Immature natural killer cell (primary cell): ENCODE measurements at regions not wholly inside any gene's neighbourhood (a gene's known extent, or its start where the extent isn't known, plus 50 kb on each side); places are given as distances from the start of the nearest gene placed in this dataset.

Source experiments
- DNase-seq, 3 donors: peaks; one replicate each; pipeline ENCODE4 v3.0.0; 2022; ENCODE audit warnings: mixed read lengths in 1 of 3
- H3K27ac Mint-ChIP-seq, 6 donors: one replicate each; pipeline ENCODE4 v1.8.0; 2020; ENCODE audit warnings: mixed read lengths in 6 of 6, mild to moderate bottlenecking in 5 of 6, inconsistent platforms in 4 of 6, moderate library complexity in 3 of 6
- H3K27me3 Mint-ChIP-seq, 3 donors: one replicate each; pipeline ENCODE4 v1.8.0; 2020 to 2021; ENCODE audit warnings: low read depth in 3 of 3, mild to moderate bottlenecking in 3 of 3, mixed read lengths in 3 of 3, moderate library complexity in 3 of 3, inconsistent platforms in 1 of 3
- H3K36me3 Mint-ChIP-seq, 3 donors: one replicate each; pipeline ENCODE4 v1.8.0; 2020; ENCODE audit warnings: mixed read lengths in 3 of 3, inconsistent platforms in 2 of 3, mild to moderate bottlenecking in 2 of 3
- H3K4me1 Mint-ChIP-seq, 2 donors: one replicate each; pipeline ENCODE4 v1.8.0; 2020; ENCODE audit warnings: inconsistent platforms in 2 of 2, mild to moderate bottlenecking in 2 of 2, mixed read lengths in 2 of 2, moderate library complexity in 1 of 2
- H3K4me3 Mint-ChIP-seq, 5 donors: one replicate each; pipeline ENCODE4 v1.8.0; 2020; ENCODE audit warnings: mild to moderate bottlenecking in 5 of 5, mixed read lengths in 5 of 5, inconsistent platforms in 3 of 5, moderate library complexity in 3 of 5
- H3K9me3 Mint-ChIP-seq, 6 donors: one replicate each; pipeline ENCODE4 v1.8.0; 2020; ENCODE audit warnings: mild to moderate bottlenecking in 6 of 6, mixed read lengths in 6 of 6, inconsistent platforms in 4 of 6, moderate library complexity in 3 of 6

- H3K4me1 Mint-ChIP-seq = no peaks in the 10 kb centered on the region
Observed at GRCh38 chr18:68445668-68446426, 269.1 kb downstream of the TMX3 start.

DNA sequence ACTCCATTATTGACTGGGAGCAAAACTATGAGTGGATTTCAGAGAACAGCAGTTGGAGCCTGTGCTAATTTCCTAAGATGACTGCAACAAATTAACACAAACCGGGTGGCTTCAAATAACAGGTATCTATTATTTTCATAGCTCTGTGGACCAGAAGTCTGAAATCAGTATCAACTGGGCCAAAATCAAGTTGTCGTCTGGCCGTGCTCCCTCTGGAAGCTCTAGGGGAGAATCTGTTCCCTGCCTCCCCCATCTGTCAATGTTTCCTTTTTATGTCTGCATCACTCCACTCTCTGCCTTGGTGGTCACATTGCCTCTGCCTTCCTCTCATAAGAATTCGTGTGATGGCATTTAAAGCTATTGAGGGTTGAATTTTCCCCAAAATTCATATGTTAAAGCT, 269.8 kb downstream of the TMX3 start:
- no peak for DNase-seq
- Mint-ChIP-seq H3K4me3 (no peak overlapping the region), H3K4me1 (no peaks in the 10 kb centered on the region), H3K36me3 (no peaks in the 10 kb centered on the region), H3K27me3 (peaks cover 0 to 3% (median 0%) of the 10 kb centered on the region in 3 donors), H3K27ac (no peak overlapping the region), H3K9me3 (peaks cover 4 to 12% (median 10%) of the 10 kb centered on the region in 6 donors)

More at GRCh38 chr18:68445668-68446426, 269.1 kb downstream of the TMX3 start:
- peaks cover 4 to 12% (median 10%) of the 10 kb centered on the region in 6 donors for H3K9me3 Mint-ChIP-seq
- no peak for DNase-seq
- H3K36me3 Mint-ChIP-seq = no peaks in the 10 kb centered on the region
- no peak overlapping the region for H3K27ac Mint-ChIP-seq
- peaks cover 0 to 3% (median 0%) of the 10 kb centered on the region in 3 donors for H3K27me3 Mint-ChIP-seq
- H3K4me3 Mint-ChIP-seq = no peak overlapping the region

DNA sequence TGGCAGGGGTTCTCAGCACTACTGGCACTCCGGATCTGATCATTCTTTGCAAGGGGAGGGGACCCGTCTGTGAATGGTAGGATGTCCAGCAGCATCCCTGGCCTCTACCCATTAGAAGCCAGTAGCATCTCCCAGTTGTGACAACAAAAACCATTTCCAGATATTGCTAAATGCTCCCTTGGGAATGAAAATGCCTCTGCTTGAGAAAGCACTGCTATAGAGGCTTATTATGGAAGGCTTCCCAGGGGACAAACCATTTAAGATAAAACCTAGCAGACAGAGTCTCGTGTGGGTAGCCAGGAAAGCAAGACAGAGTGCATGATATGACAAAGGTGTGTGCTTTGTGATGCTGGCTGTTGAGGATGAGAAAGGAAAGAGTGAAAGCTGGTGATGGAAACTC, 273.7 kb downstream of the TMX3 start:
- Mint-ChIP-seq H3K27ac (no peak overlapping the region), H3K36me3 (no peaks in the 10 kb centered on the region), H3K4me3 (no peak overlapping the region), H3K9me3 (peaks cover 2 to 16% (median 10%) of the 10 kb centered on the region in 6 donors), H3K27me3 (peaks cover 0 to 3% (median 0%) of the 10 kb centered on the region in 3 donors), H3K4me1 (no peaks in the 10 kb centered on the region)
- DNase-seq = no peak

- Mint-ChIP-seq H3K27me3 (peaks cover 0 to 3% (median 0%) of the 10 kb centered on the region in 3 donors), H3K9me3 (peaks cover 4 to 14% (median 6%) of the 10 kb centered on the region in 6 donors), H3K4me3 (no peak overlapping the region), H3K36me3 (no peaks in the 10 kb centered on the region), H3K27ac (no peak overlapping the region), H3K4me1 (no peaks in the 10 kb centered on the region)
- no peak for DNase-seq
Observed at GRCh38 chr18:68440433-68440832, 274.5 kb downstream of the TMX3 start.

GRCh38 chr18:68439642-68440041, 275.3 kb downstream of the TMX3 start:
- H3K9me3 Mint-ChIP-seq = peaks cover 4 to 10% (median 6%) of the 10 kb centered on the region in 6 donors
- H3K4me1 Mint-ChIP-seq = no peaks in the 10 kb centered on the region
- H3K27ac Mint-ChIP-seq = no peak overlapping the region
- no peak for DNase-seq
- H3K27me3 Mint-ChIP-seq = peaks cover 0 to 3% (median 0%) of the 10 kb centered on the region in 3 donors
- H3K4me3 Mint-ChIP-seq = no peak overlapping the region
- H3K36me3 Mint-ChIP-seq = no peaks in the 10 kb centered on the region

- no peak overlapping the region for H3K27ac Mint-ChIP-seq
- no peaks in the 10 kb centered on the region for H3K4me1 Mint-ChIP-seq
- DNase-seq = no peak
- peaks cover 0 to 3% (median 0%) of the 10 kb centered on the region in 3 donors for H3K27me3 Mint-ChIP-seq
- H3K9me3 Mint-ChIP-seq = peaks cover 4 to 10% (median 4%) of the 10 kb centered on the region in 6 donors
- H3K36me3 Mint-ChIP-seq = no peaks in the 10 kb centered on the region
- no peak overlapping the region for H3K4me3 Mint-ChIP-seq
Observed at GRCh38 chr18:68438983-68439382, 275.9 kb downstream of the TMX3 start.

- Mint-ChIP-seq H3K27me3 (peaks cover 0 to 3% (median 0%) of the 10 kb centered on the region in 3 donors), H3K4me3 (no peak overlapping the region), H3K27ac (no peak overlapping the region), H3K4me1 (no peaks in the 10 kb centered on the region), H3K9me3 (peaks cover 4 to 10% (median 5%) of the 10 kb centered on the region in 6 donors), H3K36me3 (no peaks in the 10 kb centered on the region)
- no peak for DNase-seq
Observed at GRCh38 chr18:68438536-68438935, 276.4 kb downstream of the TMX3 start.

DNA sequence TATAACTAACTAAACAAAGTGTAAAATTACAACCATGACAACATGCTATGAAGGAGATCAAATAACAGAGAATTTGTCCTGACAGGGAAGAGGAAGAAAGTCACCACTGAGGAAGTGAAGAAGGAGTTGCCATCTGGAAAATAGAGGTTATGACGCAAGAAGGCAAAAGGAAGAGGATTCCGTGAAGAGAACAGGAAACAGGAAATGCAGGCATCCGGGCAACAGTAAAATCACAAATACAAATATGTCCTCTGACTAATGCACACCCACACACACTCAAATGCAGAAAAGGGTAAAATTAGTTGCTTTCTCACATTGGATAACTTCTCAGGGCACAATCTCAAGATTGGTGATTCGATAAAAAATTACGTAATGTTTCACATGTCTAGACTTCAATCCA, 278.4 kb downstream of the TMX3 start:
- Mint-ChIP-seq H3K27me3 (no peaks in the 10 kb centered on the region), H3K9me3 (peaks cover 4 to 10% (median 6%) of the 10 kb centered on the region in 6 donors), H3K4me1 (no peaks in the 10 kb centered on the region), H3K36me3 (no peaks in the 10 kb centered on the region), H3K27ac (no peak overlapping the region), H3K4me3 (no peak overlapping the region)
- no peak for DNase-seq

GRCh38 chr18:68435581-68435980, 279.3 kb downstream of the TMX3 start:
- DNase-seq = no peak
- no peaks in the 10 kb centered on the region for H3K4me1 Mint-ChIP-seq

DNA sequence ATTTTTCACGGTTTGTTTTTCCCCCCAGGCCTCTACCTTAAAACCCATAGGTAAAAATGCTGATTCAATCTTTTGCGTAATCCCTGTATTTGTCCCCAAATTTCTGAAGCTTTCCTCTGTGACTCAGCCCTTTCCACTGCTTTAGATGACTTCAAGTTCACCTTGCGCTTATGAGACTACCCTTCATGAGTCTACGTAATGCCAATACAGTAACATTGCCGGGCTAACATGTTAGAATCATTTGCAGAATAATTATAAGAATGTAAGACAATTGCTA, 283.0 kb downstream of the TMX3 start:
- H3K36me3 Mint-ChIP-seq = no peaks in the 10 kb centered on the region
- no peak for DNase-seq
- no peak overlapping the region for H3K4me3 Mint-ChIP-seq
- no peaks in the 10 kb centered on the region for H3K4me1 Mint-ChIP-seq
- H3K27ac Mint-ChIP-seq = no peak overlapping the region
- H3K27me3 Mint-ChIP-seq = peaks cover 0 to 2% (median 2%) of the 10 kb centered on the region in 3 donors
- peaks cover 5 to 13% (median 7%) of the 10 kb centered on the region in 6 donors for H3K9me3 Mint-ChIP-seq

More at GRCh38 chr18:68435581-68435980, 279.3 kb downstream of the TMX3 start:
- H3K27ac Mint-ChIP-seq = no peak overlapping the region
- no peaks in the 10 kb centered on the region for H3K27me3 Mint-ChIP-seq
- H3K36me3 Mint-ChIP-seq = no peaks in the 10 kb centered on the region
- no peak overlapping the region for H3K4me3 Mint-ChIP-seq
- H3K9me3 Mint-ChIP-seq = peaks cover 4 to 11% (median 6%) of the 10 kb centered on the region in 6 donors

DNA sequence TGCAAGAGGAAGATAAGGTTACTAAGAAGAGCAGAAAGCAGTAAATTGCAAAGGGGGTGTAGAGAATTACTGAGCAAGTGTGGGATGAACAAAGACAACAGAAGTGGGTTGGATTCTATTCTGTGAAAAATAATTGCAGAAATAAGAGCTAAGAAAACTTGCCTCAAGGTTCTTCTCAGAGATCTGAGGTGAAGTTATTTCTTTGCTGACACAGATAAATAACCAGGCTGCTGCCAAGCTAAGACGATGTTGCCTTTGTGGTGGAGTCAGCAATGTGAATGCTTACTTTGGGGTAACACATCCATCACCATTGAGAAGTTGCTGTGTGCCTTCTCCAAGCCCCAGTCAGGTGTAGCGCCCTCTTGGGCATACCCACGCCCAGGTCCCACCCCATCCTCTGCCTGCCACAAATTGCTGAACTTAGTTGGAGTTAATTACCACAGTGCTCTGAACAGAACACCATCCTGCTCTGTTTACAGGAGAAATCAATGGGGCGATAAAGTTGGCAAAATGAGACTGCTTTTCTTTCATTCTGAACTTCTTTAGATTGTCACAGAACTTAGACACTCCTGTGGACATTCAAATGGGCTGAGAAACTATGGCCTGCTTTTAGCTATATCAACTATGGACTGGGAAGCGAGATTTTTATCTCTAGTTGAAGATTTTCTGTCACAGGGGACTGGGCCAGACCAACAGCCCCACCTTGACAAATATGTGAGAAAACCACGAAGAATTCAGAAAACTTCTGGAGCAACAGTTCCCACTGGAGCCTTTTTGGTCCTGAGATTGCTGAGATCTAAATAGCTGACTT, 283.6 kb downstream of the TMX3 start:
- no peak for DNase-seq
- Mint-ChIP-seq H3K4me1 (no peaks in the 10 kb centered on the region), H3K4me3 (no peak overlapping the region), H3K27me3 (peaks cover 0 to 2% (median 2%) of the 10 kb centered on the region in 3 donors), H3K27ac (no peak overlapping the region), H3K36me3 (no peaks in the 10 kb centered on the region), H3K9me3 (peaks cover 2 to 13% (median 6%) of the 10 kb centered on the region in 6 donors)

GRCh38 chr18:68429841-68430240, 285.1 kb downstream of the TMX3 start:
- Mint-ChIP-seq H3K9me3 (peaks cover 0 to 14% (median 4%) of the 10 kb centered on the region in 6 donors), H3K27me3 (peaks cover 0 to 2% (median 2%) of the 10 kb centered on the region in 3 donors), H3K27ac (no peak overlapping the region), H3K36me3 (no peaks in the 10 kb centered on the region), H3K4me3 (no peak overlapping the region), H3K4me1 (no peaks in the 10 kb centered on the region)
- DNase-seq = no peak

DNA sequence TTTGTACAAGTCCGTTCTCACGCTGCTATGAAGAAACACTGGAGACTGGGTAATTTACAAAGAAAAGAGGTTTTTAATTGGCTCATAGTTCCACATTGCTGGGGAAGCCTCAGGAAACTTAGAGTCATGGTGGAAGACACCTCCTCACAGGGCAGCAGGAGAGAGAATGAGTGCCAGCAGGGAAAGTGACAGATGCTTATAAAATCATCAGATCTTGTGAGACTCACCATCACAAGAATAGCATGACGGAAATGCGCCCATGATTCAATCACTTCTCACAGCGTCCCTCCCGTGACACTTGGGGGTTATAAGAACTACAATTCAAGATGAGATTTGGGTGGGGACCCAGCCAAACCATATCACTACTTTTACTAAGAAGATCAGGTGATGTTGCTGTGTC, 285.8 kb downstream of the TMX3 start:
- Mint-ChIP-seq H3K36me3 (no peaks in the 10 kb centered on the region), H3K4me3 (no peak overlapping the region), H3K4me1 (no peaks in the 10 kb centered on the region), H3K27me3 (peaks cover 0 to 2% (median 2%) of the 10 kb centered on the region in 3 donors), H3K27ac (no peak overlapping the region), H3K9me3 (peaks cover 0 to 17% (median 5%) of the 10 kb centered on the region in 6 donors)
- DNase-seq = no peak

- no peaks in the 10 kb centered on the region for H3K36me3 Mint-ChIP-seq
- peaks cover 0 to 17% (median 5%) of the 10 kb centered on the region in 6 donors for H3K9me3 Mint-ChIP-seq
- H3K27ac Mint-ChIP-seq = no peak overlapping the region
Observed at GRCh38 chr18:68428661-68429060, 286.2 kb downstream of the TMX3 start.

More at GRCh38 chr18:68428661-68429060, 286.2 kb downstream of the TMX3 start:
- H3K4me1 Mint-ChIP-seq = no peaks in the 10 kb centered on the region
- H3K27me3 Mint-ChIP-seq = peaks cover 0 to 2% (median 2%) of the 10 kb centered on the region in 3 donors
- DNase-seq = no peak
- H3K4me3 Mint-ChIP-seq = no peak overlapping the region
